GM23338 (cell line): ENCODE measurements at regions not wholly inside any gene's neighbourhood (a gene's known extent, or its start where the extent isn't known, plus 50 kb on each side); places are given as distances from the start of the nearest gene placed in this dataset.

ENCODE experiments used
- ATAC-seq: fragments of 200-7000 bp; cut with Tn5 transposase; 3 replicates; pipeline ENCODE4 v1.9.1; 2020
- DNase-seq: peaks from one replicate; pipeline ENCODE4 v3.0.0-alpha.2; 2015; ENCODE audit warnings: low spot score
- H2AFZ ChIP-seq: fragments of 200-600 bp; sonication (generic); 2 replicates; pipeline ENCODE4 v1.8.0; 2016; ENCODE audit warnings: antibody characterized with exemption, mild to moderate bottlenecking, moderate library complexity
- H3F3A ChIP-seq: fragments of 200-600 bp; sonication (generic); replicated peaks from 2 replicates; pipeline ENCODE4 v1.8.0; 2017; ENCODE audit warnings: antibody characterized with exemption, mixed run types, low read depth
- H3K27ac ChIP-seq: fragments of 200-600 bp; sonication (generic); 2 replicates; pipeline ENCODE4 v1.6.1; 2016; ENCODE audit warnings: low read depth
- H3K27me3 ChIP-seq: fragments of 200-600 bp; sonication (generic); 2 replicates; pipeline ENCODE4 v1.8.0; 2016; ENCODE audit warnings: mild to moderate bottlenecking, mixed run types, moderate library complexity; ENCODE audit not compliant: insufficient read depth
- H3K36me3 ChIP-seq: fragments of 200-600 bp; sonication (generic); 2 replicates; pipeline ENCODE4 v1.8.0; 2016; ENCODE audit warnings: mild to moderate bottlenecking; ENCODE audit not compliant: insufficient read depth
- H3K4me1 ChIP-seq: fragments of 200-600 bp; sonication (generic); 2 replicates; pipeline ENCODE4 v1.8.0; 2016; ENCODE audit warnings: mild to moderate bottlenecking, moderate library complexity; ENCODE audit not compliant: insufficient read depth
- H3K4me2 ChIP-seq: fragments of 200-600 bp; sonication (generic); 2 replicates; pipeline ENCODE4 v1.7.1; 2017; ENCODE audit warnings: mixed run types
- H3K4me3 ChIP-seq: fragments of 200-600 bp; sonication (generic); 2 replicates; pipeline ENCODE4 v1.6.1; 2016; ENCODE audit warnings: mixed run types
- H3K79me2 ChIP-seq: fragments of 200-600 bp; sonication (generic); replicated peaks from 2 replicates; pipeline ENCODE4 v1.8.0; 2017; ENCODE audit warnings: mild to moderate bottlenecking; ENCODE audit not compliant: insufficient read depth
- H3K9me2 ChIP-seq: fragments of 200-600 bp; sonication (generic); 2 replicates; pipeline ENCODE4 v1.8.0; 2017; ENCODE audit not compliant: insufficient read depth
- H4K20me1 ChIP-seq: fragments of 200-600 bp; sonication (generic); replicated peaks from 2 replicates; pipeline ENCODE4 v1.8.0; 2017; ENCODE audit warnings: mild to moderate bottlenecking; ENCODE audit not compliant: insufficient read depth
- H3K27ac Mint-ChIP-seq: 2 replicates; pipeline ENCODE4 v1.8.0; 2020; ENCODE audit warnings: inconsistent platforms, mild to moderate bottlenecking, moderate library complexity, mixed read lengths
- H3K27me3 Mint-ChIP-seq: 3 replicates; pipeline ENCODE4 v1.8.0; 2022; ENCODE audit warnings: low read depth, mild to moderate bottlenecking, moderate library complexity, mixed read lengths, inconsistent platforms; ENCODE audit not compliant: insufficient read depth, poor library complexity
- H3K36me3 Mint-ChIP-seq: 3 replicates; pipeline ENCODE4 v1.8.0; 2021; ENCODE audit warnings: low read depth, mild to moderate bottlenecking, inconsistent platforms, moderate library complexity, mixed read lengths
- H3K4me1 Mint-ChIP-seq: 3 replicates; pipeline ENCODE4 v1.8.0; 2020; ENCODE audit warnings: mild to moderate bottlenecking, inconsistent platforms, mixed read lengths
- H3K4me3 Mint-ChIP-seq: 3 replicates; pipeline ENCODE4 v1.8.0; 2021; ENCODE audit warnings: moderate library complexity, mild to moderate bottlenecking, inconsistent platforms, mixed read lengths
- H3K9me3 Mint-ChIP-seq: 3 replicates; pipeline ENCODE4 v1.8.0; 2020; ENCODE audit warnings: moderate library complexity, mild to moderate bottlenecking, inconsistent platforms, mixed read lengths
- CREB1 ChIP-seq: fragments of 250-450 bp; sonication (Bioruptor Pico); IDR thresholded peaks from 2 replicates; pipeline ENCODE4 v1.5.0; 2020; ENCODE audit warnings: low read depth, mild to moderate bottlenecking, moderate library complexity
- EZH2 ChIP-seq: fragments of 200-600 bp; sonication (generic); IDR thresholded peaks from one replicate; pipeline ENCODE4 v1.8.0; 2017; ENCODE audit warnings: antibody characterized with exemption, mild to moderate bottlenecking, low read depth; ENCODE audit not compliant: unreplicated experiment
- EZH2phosphoT487 ChIP-seq: fragments of 200-600 bp; sonication (generic); IDR thresholded peaks from one replicate; pipeline ENCODE4 v1.8.1; 2018; ENCODE audit warnings: antibody characterized with exemption; ENCODE audit not compliant: unreplicated experiment
- JUNB ChIP-seq: IDR thresholded peaks from one replicate; pipeline ENCODE4 v1.6.1; 2016; ENCODE audit warnings: antibody characterized with exemption; ENCODE audit not compliant: unreplicated experiment
- NANOG ChIP-seq: IDR thresholded peaks from 2 replicates; pipeline ENCODE4 v1.6.1; 2016; ENCODE audit warnings: antibody characterized with exemption, borderline replicate concordance
- POLR2AphosphoS5 ChIP-seq: IDR thresholded peaks from 2 replicates; pipeline ENCODE4 v1.6.1; 2016; ENCODE audit warnings: antibody characterized with exemption, low read depth
- STAT1 ChIP-seq: IDR thresholded peaks from one replicate; pipeline ENCODE4 v1.6.1; 2016; ENCODE audit warnings: antibody characterized with exemption; ENCODE audit not compliant: unreplicated experiment
- ZNF114 ChIP-seq: fragments of 250-450 bp; sonication (Bioruptor Pico); IDR thresholded peaks from 2 replicates; pipeline ENCODE4 v1.5.0; 2020; ENCODE audit warnings: mild to moderate bottlenecking, moderate library complexity
- ZNF331 ChIP-seq: fragments of 250-450 bp; sonication (Bioruptor Pico); IDR thresholded peaks from 2 replicates; pipeline ENCODE4 v1.5.0; 2020; ENCODE audit warnings: low read depth, mild to moderate bottlenecking, moderate library complexity
- TF ChIP-seq, protein P1 (sequence below), 2 experiments: fragments of 200-600 bp in 1 of 2; sonication (generic) in 1 of 2; conservative IDR thresholded peaks; 2 replicates each; pipeline versions ENCODE4 v1.5.1 to v1.6.1; 2016 to 2017; ENCODE audit warnings: antibody characterized with exemption in 2 of 2, low read depth in 2 of 2, mild to moderate bottlenecking in 2 of 2, moderate library complexity in 1 of 2
- TF ChIP-seq, protein P2 (sequence below): IDR thresholded peaks from 2 replicates; pipeline ENCODE4 v1.6.1; 2016; ENCODE audit warnings: antibody characterized with exemption
- TF ChIP-seq, protein P3 (sequence below): IDR thresholded peaks from one replicate; pipeline ENCODE4 v1.6.1; 2018; ENCODE audit warnings: antibody characterized with exemption; ENCODE audit not compliant: unreplicated experiment
- TF ChIP-seq, protein P4 (sequence below): fragments of 250-450 bp; sonication (Bioruptor Pico); IDR thresholded peaks from 2 replicates; pipeline ENCODE4 v1.5.0; 2020; ENCODE audit warnings: mild to moderate bottlenecking, moderate library complexity

DNA sequence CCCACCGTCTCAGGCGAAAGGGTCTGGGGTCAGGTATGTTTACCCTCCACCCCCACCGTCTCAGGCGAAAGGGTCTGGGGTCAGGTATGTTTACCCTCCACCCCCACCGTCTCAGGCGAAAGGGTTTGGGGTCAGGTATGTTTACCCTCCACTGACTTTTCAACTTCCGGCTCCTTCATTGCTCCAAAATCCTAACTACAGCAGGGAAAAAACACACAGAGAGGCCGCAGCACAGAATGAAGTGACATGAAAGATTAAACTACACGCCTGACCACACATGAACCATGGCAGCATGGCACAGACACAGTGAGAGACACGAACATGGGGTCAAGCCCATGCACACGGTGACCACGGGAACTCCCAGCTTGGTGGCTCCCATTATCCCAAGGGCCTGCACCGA lies 634.9 kb upstream of the B3GAT1 start:
- H3K36me3 ChIP-seq = no peaks in the 10 kb centered on the region
- H3K36me3 Mint-ChIP-seq = no peaks in the 10 kb centered on the region
- no peak for DNase-seq
- H3K4me3 Mint-ChIP-seq = no peak overlapping the region
- peaks cover 6% of the 10 kb centered on the region for H3K4me1 Mint-ChIP-seq
- no peak overlapping the region for H2AFZ ChIP-seq
- H4K20me1 ChIP-seq = no peaks in the 10 kb centered on the region
- H3K27me3 Mint-ChIP-seq = peaks cover 13% of the 10 kb centered on the region
- H3K4me2 ChIP-seq = no peak overlapping the region
- no peak for ATAC-seq
- H3K27me3 ChIP-seq = no peaks in the 10 kb centered on the region
- H3K4me1 ChIP-seq = no peaks in the 10 kb centered on the region
- TF ChIP-seq CREB1 (CRISPR knock-in tag) (no peak), STAT1 (no peak), EZH2phosphoT487 (no peak), NANOG (no peak), EZH2 (no peak), ZNF114 (CRISPR knock-in tag) (no peak), JUNB (no peak), ZNF331 (CRISPR knock-in tag) (no peak), POLR2AphosphoS5 (no peak)
- TF ChIP-seq, protein P1, sequence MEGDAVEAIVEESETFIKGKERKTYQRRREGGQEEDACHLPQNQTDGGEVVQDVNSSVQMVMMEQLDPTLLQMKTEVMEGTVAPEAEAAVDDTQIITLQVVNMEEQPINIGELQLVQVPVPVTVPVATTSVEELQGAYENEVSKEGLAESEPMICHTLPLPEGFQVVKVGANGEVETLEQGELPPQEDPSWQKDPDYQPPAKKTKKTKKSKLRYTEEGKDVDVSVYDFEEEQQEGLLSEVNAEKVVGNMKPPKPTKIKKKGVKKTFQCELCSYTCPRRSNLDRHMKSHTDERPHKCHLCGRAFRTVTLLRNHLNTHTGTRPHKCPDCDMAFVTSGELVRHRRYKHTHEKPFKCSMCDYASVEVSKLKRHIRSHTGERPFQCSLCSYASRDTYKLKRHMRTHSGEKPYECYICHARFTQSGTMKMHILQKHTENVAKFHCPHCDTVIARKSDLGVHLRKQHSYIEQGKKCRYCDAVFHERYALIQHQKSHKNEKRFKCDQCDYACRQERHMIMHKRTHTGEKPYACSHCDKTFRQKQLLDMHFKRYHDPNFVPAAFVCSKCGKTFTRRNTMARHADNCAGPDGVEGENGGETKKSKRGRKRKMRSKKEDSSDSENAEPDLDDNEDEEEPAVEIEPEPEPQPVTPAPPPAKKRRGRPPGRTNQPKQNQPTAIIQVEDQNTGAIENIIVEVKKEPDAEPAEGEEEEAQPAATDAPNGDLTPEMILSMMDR (conservative IDR thresholded peaks at IDR 0.05; ENCODE audit: low read depth in 2 of 2) = no peak
- TF ChIP-seq, protein P2, sequence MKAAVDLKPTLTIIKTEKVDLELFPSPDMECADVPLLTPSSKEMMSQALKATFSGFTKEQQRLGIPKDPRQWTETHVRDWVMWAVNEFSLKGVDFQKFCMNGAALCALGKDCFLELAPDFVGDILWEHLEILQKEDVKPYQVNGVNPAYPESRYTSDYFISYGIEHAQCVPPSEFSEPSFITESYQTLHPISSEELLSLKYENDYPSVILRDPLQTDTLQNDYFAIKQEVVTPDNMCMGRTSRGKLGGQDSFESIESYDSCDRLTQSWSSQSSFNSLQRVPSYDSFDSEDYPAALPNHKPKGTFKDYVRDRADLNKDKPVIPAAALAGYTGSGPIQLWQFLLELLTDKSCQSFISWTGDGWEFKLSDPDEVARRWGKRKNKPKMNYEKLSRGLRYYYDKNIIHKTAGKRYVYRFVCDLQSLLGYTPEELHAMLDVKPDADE = no peak
- TF ChIP-seq, protein P3, sequence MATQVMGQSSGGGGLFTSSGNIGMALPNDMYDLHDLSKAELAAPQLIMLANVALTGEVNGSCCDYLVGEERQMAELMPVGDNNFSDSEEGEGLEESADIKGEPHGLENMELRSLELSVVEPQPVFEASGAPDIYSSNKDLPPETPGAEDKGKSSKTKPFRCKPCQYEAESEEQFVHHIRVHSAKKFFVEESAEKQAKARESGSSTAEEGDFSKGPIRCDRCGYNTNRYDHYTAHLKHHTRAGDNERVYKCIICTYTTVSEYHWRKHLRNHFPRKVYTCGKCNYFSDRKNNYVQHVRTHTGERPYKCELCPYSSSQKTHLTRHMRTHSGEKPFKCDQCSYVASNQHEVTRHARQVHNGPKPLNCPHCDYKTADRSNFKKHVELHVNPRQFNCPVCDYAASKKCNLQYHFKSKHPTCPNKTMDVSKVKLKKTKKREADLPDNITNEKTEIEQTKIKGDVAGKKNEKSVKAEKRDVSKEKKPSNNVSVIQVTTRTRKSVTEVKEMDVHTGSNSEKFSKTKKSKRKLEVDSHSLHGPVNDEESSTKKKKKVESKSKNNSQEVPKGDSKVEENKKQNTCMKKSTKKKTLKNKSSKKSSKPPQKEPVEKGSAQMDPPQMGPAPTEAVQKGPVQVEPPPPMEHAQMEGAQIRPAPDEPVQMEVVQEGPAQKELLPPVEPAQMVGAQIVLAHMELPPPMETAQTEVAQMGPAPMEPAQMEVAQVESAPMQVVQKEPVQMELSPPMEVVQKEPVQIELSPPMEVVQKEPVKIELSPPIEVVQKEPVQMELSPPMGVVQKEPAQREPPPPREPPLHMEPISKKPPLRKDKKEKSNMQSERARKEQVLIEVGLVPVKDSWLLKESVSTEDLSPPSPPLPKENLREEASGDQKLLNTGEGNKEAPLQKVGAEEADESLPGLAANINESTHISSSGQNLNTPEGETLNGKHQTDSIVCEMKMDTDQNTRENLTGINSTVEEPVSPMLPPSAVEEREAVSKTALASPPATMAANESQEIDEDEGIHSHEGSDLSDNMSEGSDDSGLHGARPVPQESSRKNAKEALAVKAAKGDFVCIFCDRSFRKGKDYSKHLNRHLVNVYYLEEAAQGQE = no peak
- TF ChIP-seq, protein P4, sequence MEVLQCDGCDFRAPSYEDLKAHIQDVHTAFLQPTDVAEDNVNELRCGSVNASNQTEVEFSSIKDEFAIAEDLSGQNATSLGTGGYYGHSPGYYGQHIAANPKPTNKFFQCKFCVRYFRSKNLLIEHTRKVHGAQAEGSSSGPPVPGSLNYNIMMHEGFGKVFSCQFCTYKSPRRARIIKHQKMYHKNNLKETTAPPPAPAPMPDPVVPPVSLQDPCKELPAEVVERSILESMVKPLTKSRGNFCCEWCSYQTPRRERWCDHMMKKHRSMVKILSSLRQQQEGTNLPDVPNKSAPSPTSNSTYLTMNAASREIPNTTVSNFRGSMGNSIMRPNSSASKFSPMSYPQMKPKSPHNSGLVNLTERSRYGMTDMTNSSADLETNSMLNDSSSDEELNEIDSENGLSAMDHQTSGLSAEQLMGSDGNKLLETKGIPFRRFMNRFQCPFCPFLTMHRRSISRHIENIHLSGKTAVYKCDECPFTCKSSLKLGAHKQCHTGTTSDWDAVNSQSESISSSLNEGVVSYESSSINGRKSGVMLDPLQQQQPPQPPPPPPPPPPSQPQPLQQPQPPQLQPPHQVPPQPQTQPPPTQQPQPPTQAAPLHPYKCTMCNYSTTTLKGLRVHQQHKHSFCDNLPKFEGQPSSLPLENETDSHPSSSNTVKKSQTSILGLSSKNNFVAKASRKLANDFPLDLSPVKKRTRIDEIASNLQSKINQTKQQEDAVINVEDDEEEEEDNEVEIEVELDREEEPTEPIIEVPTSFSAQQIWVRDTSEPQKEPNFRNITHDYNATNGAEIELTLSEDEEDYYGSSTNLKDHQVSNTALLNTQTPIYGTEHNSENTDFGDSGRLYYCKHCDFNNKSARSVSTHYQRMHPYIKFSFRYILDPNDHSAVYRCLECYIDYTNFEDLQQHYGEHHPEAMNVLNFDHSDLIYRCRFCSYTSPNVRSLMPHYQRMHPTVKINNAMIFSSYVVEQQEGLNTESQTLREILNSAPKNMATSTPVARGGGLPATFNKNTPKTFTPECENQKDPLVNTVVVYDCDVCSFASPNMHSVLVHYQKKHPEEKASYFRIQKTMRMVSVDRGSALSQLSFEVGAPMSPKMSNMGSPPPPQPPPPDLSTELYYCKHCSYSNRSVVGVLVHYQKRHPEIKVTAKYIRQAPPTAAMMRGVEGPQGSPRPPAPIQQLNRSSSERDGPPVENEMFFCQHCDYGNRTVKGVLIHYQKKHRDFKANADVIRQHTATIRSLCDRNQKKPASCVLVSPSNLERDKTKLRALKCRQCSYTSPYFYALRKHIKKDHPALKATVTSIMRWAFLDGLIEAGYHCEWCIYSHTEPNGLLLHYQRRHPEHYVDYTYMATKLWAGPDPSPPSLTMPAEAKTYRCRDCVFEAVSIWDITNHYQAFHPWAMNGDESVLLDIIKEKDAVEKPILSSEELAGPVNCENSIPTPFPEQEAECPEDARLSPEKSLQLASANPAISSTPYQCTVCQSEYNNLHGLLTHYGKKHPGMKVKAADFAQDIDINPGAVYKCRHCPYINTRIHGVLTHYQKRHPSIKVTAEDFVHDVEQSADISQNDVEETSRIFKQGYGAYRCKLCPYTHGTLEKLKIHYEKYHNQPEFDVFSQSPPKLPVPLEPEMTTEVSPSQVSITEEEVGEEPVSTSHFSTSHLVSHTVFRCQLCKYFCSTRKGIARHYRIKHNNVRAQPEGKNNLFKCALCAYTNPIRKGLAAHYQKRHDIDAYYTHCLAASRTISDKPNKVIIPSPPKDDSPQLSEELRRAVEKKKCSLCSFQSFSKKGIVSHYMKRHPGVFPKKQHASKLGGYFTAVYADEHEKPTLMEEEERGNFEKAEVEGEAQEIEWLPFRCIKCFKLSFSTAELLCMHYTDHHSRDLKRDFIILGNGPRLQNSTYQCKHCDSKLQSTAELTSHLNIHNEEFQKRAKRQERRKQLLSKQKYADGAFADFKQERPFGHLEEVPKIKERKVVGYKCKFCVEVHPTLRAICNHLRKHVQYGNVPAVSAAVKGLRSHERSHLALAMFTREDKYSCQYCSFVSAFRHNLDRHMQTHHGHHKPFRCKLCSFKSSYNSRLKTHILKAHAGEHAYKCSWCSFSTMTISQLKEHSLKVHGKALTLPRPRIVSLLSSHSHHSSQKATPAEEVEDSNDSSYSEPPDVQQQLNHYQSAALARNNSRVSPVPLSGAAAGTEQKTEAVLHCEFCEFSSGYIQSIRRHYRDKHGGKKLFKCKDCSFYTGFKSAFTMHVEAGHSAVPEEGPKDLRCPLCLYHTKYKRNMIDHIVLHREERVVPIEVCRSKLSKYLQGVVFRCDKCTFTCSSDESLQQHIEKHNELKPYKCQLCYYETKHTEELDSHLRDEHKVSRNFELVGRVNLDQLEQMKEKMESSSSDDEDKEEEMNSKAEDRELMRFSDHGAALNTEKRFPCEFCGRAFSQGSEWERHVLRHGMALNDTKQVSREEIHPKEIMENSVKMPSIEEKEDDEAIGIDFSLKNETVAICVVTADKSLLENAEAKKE (CRISPR knock-in tag) = no peak
- H3K27ac ChIP-seq = no peak overlapping the region
- H3K79me2 ChIP-seq = no peaks in the 10 kb centered on the region
- H3K9me2 ChIP-seq = peaks cover 4% of the 10 kb centered on the region; the same call in 1 of the 2 replicates
- no peak overlapping the region for H3K27ac Mint-ChIP-seq
- H3K4me3 ChIP-seq = no peak overlapping the region
- no peaks in the 10 kb centered on the region for H3F3A ChIP-seq
- H3K9me3 Mint-ChIP-seq = no peaks in the 10 kb centered on the region
